Mammary epithelial cell (primary cell): ENCODE measurements at regions not wholly inside any gene's neighbourhood (a gene's known extent, or its start where the extent isn't known, plus 50 kb on each side); places are given as distances from the start of the nearest gene placed in this dataset.

Source experiments
- CTCF ChIP-seq, 2 donors: IDR thresholded peaks in 1 of 2; conservative IDR thresholded peaks in 1 of 2; 2 replicates each; pipeline ENCODE4 v1.5.1; 2011 to 2012; ENCODE audit warnings: inconsistent platforms in 2 of 2, low read length in 2 of 2, mild to moderate bottlenecking in 2 of 2, control low read depth in 1 of 2, low read depth in 1 of 2; ENCODE audit not compliant: insufficient read depth in 1 of 2; ENCODE audit errors: extremely low read depth in 1 of 2
- EZH2 ChIP-seq: IDR thresholded peaks from 2 replicates; pipeline ENCODE4 v1.6.1; 2012; ENCODE audit warnings: low read length, inconsistent platforms, borderline replicate concordance

DNA sequence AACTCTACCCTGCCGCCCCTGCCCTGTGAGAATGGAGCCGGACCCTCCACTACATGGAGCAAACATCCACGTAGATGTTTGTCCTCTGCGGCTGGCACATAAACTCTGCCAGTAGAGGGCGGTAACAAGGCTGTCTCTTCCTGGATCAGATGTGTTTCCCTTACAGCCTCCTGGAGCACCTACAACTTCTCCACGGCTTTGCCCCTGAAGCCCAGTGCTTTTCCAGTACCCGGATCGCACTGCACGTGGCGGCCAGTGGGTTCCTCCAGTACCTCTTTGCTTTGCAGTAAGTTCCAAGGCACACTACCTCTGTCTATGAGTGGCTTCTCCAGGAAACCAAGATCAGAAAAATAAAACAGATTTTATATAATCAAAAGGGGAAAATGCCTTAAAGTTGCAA lies 651.3 kb downstream of the DCDC2C start:
- TF ChIP-seq CTCF (conservative IDR thresholded peaks at IDR 0.05 in 1 of 2, IDR thresholded peaks at IDR 0.05 in 1 of 2; ENCODE audit: extremely low read depth in 1 of 2, insufficient read depth in 1 of 2, low read depth in 1 of 2, low read length in 2 of 2) (no peak), EZH2 (no peak)
